ENCODE measurements at regions not wholly inside any gene's neighbourhood (a gene's known extent, or its start where the extent isn't known, plus 50 kb on each side); places are given as distances from the start of the nearest gene placed in this dataset.
"Not testable (repeated sequence)": the region's sequence is repeated elsewhere in the genome, so short reads cannot be mapped to it uniquely, and the experiment has no call there.

DNA sequence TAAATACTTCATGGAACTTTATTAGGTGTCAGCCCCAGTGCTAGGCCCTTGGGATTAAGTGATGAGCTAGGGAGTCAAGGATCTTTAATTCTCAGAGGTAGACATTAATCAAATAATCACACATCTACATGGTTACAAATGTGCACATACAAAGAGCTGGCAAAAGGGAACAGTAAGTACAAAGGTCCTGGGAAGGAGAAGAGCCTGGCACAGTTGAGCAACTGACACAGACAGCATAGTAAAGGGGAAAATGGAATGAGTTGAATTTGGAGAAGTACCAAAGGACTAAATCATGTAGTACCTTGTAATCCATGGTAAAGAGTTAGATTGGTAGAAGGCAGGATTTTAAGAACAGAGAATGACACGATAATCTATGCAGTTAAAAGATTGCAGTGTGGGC is 116.3 kb downstream of the APIP start:
- DNase-seq (ENCODE audit: low read depth in 2 of 2): no peak
- TF ChIP-seq, protein P1, sequence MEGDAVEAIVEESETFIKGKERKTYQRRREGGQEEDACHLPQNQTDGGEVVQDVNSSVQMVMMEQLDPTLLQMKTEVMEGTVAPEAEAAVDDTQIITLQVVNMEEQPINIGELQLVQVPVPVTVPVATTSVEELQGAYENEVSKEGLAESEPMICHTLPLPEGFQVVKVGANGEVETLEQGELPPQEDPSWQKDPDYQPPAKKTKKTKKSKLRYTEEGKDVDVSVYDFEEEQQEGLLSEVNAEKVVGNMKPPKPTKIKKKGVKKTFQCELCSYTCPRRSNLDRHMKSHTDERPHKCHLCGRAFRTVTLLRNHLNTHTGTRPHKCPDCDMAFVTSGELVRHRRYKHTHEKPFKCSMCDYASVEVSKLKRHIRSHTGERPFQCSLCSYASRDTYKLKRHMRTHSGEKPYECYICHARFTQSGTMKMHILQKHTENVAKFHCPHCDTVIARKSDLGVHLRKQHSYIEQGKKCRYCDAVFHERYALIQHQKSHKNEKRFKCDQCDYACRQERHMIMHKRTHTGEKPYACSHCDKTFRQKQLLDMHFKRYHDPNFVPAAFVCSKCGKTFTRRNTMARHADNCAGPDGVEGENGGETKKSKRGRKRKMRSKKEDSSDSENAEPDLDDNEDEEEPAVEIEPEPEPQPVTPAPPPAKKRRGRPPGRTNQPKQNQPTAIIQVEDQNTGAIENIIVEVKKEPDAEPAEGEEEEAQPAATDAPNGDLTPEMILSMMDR (conservative IDR thresholded peaks at IDR 0.05 in 1 of 2, IDR thresholded peaks at IDR 0.05 in 1 of 2; ENCODE audit: low read depth in 1 of 2, low read length in 2 of 2): no peak
- TF ChIP-seq EZH2 (IDR thresholded peaks at IDR 0.05; ENCODE audit: low read length, missing control alignments): no peak
- no peak overlapping the region for H2AFZ ChIP-seq (ENCODE audit: low read length)
- H3K9me3 ChIP-seq (ENCODE audit: control insufficient read depth, insufficient read depth, low read depth, low read length): no peaks in the 10 kb centered on the region
- H4K20me1 ChIP-seq (ENCODE audit: control insufficient read depth, extremely low read depth, insufficient read depth, low read length): no peaks in the 10 kb centered on the region
- H3K27ac ChIP-seq (ENCODE audit: insufficient read depth, low read length): no peak overlapping the region
- no peaks in the 10 kb centered on the region for H3K4me1 ChIP-seq (ENCODE audit: control insufficient read depth, extremely low read depth, insufficient read depth, low read length)
- no peaks in the 10 kb centered on the region for H3K79me2 ChIP-seq (ENCODE audit: control insufficient read depth, insufficient read depth, low read length)
- H3K36me3 ChIP-seq (ENCODE audit: control insufficient read depth, insufficient read depth, low read length): no peaks in the 10 kb centered on the region
- H3K9ac ChIP-seq (ENCODE audit: insufficient read depth, low read length): no peak overlapping the region
- H3K4me2 ChIP-seq (ENCODE audit: extremely low read depth, insufficient read depth, low read length): no peak overlapping the region
- no peaks in the 10 kb centered on the region for H3K27me3 ChIP-seq (ENCODE audit: control insufficient read depth, insufficient read depth, low read length)
- H3K4me3 ChIP-seq (replicated peaks in 1 of 4; ENCODE audit: control extremely low read depth in 1 of 4, insufficient read depth in 1 of 4, low read depth in 3 of 4, low read length in 4 of 4): no peak overlapping the region

DNA sequence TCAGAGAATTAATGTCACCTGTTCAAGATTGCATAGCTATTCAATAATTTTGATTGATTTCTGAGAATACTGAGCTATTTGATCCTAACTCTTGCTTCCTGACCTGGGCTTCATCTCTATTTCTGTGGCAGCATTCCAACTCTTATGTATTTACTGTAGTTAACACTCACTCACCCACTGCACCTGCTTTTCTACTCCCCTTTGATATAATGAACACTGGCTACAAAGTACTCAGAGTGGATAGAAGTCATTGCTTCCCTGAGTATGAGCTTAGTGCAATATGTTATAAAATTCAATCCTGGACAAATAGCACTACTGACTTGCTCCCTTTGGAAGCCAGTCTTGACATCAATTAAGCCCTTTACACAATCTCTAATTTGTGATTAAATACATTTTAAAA is 117.2 kb downstream of the APIP start:
- no peak overlapping the region for H3K9ac ChIP-seq (ENCODE audit: insufficient read depth, low read length)
- no peaks in the 10 kb centered on the region for H3K36me3 ChIP-seq (ENCODE audit: control insufficient read depth, insufficient read depth, low read length)
- H3K79me2 ChIP-seq (ENCODE audit: control insufficient read depth, insufficient read depth, low read length): no peaks in the 10 kb centered on the region
- H3K4me1 ChIP-seq (ENCODE audit: control insufficient read depth, extremely low read depth, insufficient read depth, low read length): no peaks in the 10 kb centered on the region
- no peak overlapping the region for H3K27ac ChIP-seq (ENCODE audit: insufficient read depth, low read length)
- no peaks in the 10 kb centered on the region for H3K27me3 ChIP-seq (ENCODE audit: control insufficient read depth, insufficient read depth, low read length)
- no peaks in the 10 kb centered on the region for H4K20me1 ChIP-seq (ENCODE audit: control insufficient read depth, extremely low read depth, insufficient read depth, low read length)
- no peak overlapping the region for H3K4me2 ChIP-seq (ENCODE audit: extremely low read depth, insufficient read depth, low read length)
- TF ChIP-seq EZH2 (IDR thresholded peaks at IDR 0.05; ENCODE audit: low read length, missing control alignments): no peak
- TF ChIP-seq, protein P1 (conservative IDR thresholded peaks at IDR 0.05 in 1 of 2, IDR thresholded peaks at IDR 0.05 in 1 of 2; ENCODE audit: low read depth in 1 of 2, low read length in 2 of 2): no peak
- DNase-seq (ENCODE audit: low read depth in 2 of 2): no peak
- no peak overlapping the region for H3K4me3 ChIP-seq (replicated peaks in 1 of 4; ENCODE audit: control extremely low read depth in 1 of 4, insufficient read depth in 1 of 4, low read depth in 3 of 4, low read length in 4 of 4)
- no peak overlapping the region for H2AFZ ChIP-seq (ENCODE audit: low read length)
- H3K9me3 ChIP-seq (ENCODE audit: control insufficient read depth, insufficient read depth, low read depth, low read length): no peaks in the 10 kb centered on the region

DNA sequence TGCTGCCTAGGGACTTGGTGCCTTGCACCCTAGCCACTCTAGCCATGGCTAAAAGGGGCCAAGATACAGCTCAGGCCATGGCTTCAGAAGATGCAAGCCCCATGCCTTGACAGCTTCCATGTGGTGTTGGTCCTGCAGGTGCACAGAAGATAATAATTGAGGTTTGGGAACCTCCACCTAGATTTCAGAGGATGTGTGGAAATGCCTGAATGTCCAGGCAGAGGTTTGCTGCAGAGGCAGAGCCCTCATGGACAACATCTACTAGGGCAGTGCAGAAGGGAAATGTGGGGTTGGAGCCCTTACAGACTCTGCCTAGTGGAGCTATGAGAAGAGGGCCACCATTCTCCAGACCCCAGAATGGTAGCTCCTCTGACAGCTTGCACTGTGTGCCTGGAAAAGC is 118.7 kb downstream of the APIP start:
- not testable (repeated sequence) for DNase-seq (ENCODE audit: low read depth in 2 of 2); H4K20me1 ChIP-seq (ENCODE audit: control insufficient read depth, extremely low read depth, insufficient read depth, low read length); H3K27me3 ChIP-seq (ENCODE audit: control insufficient read depth, insufficient read depth, low read length); H3K9me3 ChIP-seq (ENCODE audit: control insufficient read depth, insufficient read depth, low read depth, low read length); H3K4me1 ChIP-seq (ENCODE audit: control insufficient read depth, extremely low read depth, insufficient read depth, low read length); H3K4me3 ChIP-seq (replicated peaks in 1 of 4; ENCODE audit: control extremely low read depth in 1 of 4, insufficient read depth in 1 of 4, low read depth in 3 of 4, low read length in 4 of 4); H3K4me2 ChIP-seq (ENCODE audit: extremely low read depth, insufficient read depth, low read length); H3K9ac ChIP-seq (ENCODE audit: insufficient read depth, low read length); H3K27ac ChIP-seq (ENCODE audit: insufficient read depth, low read length); H2AFZ ChIP-seq (ENCODE audit: low read length); H3K36me3 ChIP-seq (ENCODE audit: control insufficient read depth, insufficient read depth, low read length); H3K79me2 ChIP-seq (ENCODE audit: control insufficient read depth, insufficient read depth, low read length)

DNA sequence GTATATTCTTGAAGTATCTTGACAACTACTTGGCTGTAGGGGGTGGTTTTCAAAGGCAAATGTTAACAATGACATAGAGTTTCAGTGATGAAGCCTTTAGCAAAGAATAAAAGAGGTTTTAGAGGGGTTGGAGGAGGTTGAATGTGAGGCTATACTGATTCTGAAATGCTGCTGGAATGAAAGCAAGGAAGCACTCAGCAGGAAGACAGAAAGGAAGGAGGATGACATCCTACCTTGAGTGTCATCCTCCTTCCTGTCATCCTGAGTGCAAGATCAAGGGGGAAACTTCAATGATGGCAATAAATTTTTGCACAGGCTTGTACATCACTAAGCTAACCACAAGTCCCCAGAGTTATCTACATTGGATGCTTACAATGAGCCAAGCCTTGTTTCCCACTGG is 120.5 kb downstream of the APIP start:
- Histone ChIP-seq H3K36me3 (ENCODE audit: control insufficient read depth, insufficient read depth, low read length) (no peaks in the 10 kb centered on the region), H3K9ac (ENCODE audit: insufficient read depth, low read length) (no peak overlapping the region), H3K27me3 (ENCODE audit: control insufficient read depth, insufficient read depth, low read length) (no peaks in the 10 kb centered on the region), H4K20me1 (ENCODE audit: control insufficient read depth, extremely low read depth, insufficient read depth, low read length) (no peaks in the 10 kb centered on the region), H3K9me3 (ENCODE audit: control insufficient read depth, insufficient read depth, low read depth, low read length) (no peaks in the 10 kb centered on the region), H3K4me3 (replicated peaks in 1 of 4; ENCODE audit: control extremely low read depth in 1 of 4, insufficient read depth in 1 of 4, low read depth in 3 of 4, low read length in 4 of 4) (no peak overlapping the region), H2AFZ (ENCODE audit: low read length) (no peak overlapping the region), H3K27ac (ENCODE audit: insufficient read depth, low read length) (no peak overlapping the region), H3K4me2 (ENCODE audit: extremely low read depth, insufficient read depth, low read length) (no peak overlapping the region), H3K79me2 (ENCODE audit: control insufficient read depth, insufficient read depth, low read length) (no peaks in the 10 kb centered on the region), H3K4me1 (ENCODE audit: control insufficient read depth, extremely low read depth, insufficient read depth, low read length) (no peaks in the 10 kb centered on the region)
- TF ChIP-seq, protein P1 (conservative IDR thresholded peaks at IDR 0.05 in 1 of 2, IDR thresholded peaks at IDR 0.05 in 1 of 2; ENCODE audit: low read depth in 1 of 2, low read length in 2 of 2): no peak
- no peak for TF ChIP-seq EZH2 (IDR thresholded peaks at IDR 0.05; ENCODE audit: low read length, missing control alignments)
- DNase-seq (ENCODE audit: low read depth in 2 of 2): no peak
